Osteoblast (primary cell): ENCODE measurements at regions not wholly inside any gene's neighbourhood (a gene's known extent, or its start where the extent isn't known, plus 50 kb on each side); places are given as distances from the start of the nearest gene placed in this dataset.

Source experiments
- DNase-seq: peaks from one replicate; pipeline ENCODE4 v3.0.0; 2011; ENCODE audit warnings: low spot score, mixed read lengths; ENCODE audit not compliant: insufficient read length; ENCODE audit errors: missing footprints
- H2AFZ ChIP-seq: 2 replicates; pipeline ENCODE4 v1.6.0; 2011; ENCODE audit warnings: mild to moderate bottlenecking, low read length
- H3K27ac ChIP-seq: 2 replicates; pipeline ENCODE4 v1.5.1; 2011; ENCODE audit warnings: mild to moderate bottlenecking, low read depth, low read length, moderate library complexity
- H3K27me3 ChIP-seq: 2 replicates; pipeline ENCODE4 v1.6.0; 2012; ENCODE audit warnings: mild to moderate bottlenecking, control low read depth, inconsistent platforms, low read length, moderate library complexity; ENCODE audit not compliant: insufficient read depth
- H3K36me3 ChIP-seq: 2 replicates; pipeline ENCODE4 v1.5.1; 2011; ENCODE audit warnings: mild to moderate bottlenecking, low read length, control low read depth, moderate library complexity; ENCODE audit not compliant: insufficient read depth
- H3K4me1 ChIP-seq: 2 replicates; pipeline ENCODE4 v1.5.1; 2011; ENCODE audit warnings: mild to moderate bottlenecking, low read length, control low read depth, moderate library complexity; ENCODE audit not compliant: insufficient read depth
- H3K4me2 ChIP-seq: 2 replicates; pipeline ENCODE4 v1.6.0; 2011; ENCODE audit warnings: mild to moderate bottlenecking, low read length; ENCODE audit not compliant: insufficient read depth
- H3K4me3 ChIP-seq: fragments of 200-600 bp; sonication (generic); 3 replicates; pipeline ENCODE4 v1.5.1; 2012; ENCODE audit warnings: mild to moderate bottlenecking, low read length, inconsistent platforms; ENCODE audit not compliant: insufficient read depth
- H3K79me2 ChIP-seq: 2 replicates; pipeline ENCODE4 v1.6.0; 2012; ENCODE audit warnings: mild to moderate bottlenecking, low read length, control low read depth, inconsistent platforms; ENCODE audit not compliant: insufficient read depth
- H3K9me3 ChIP-seq: 2 replicates; pipeline ENCODE4 v1.5.1; 2011; ENCODE audit warnings: low read depth, low read length, control low read depth
- H4K20me1 ChIP-seq: 2 replicates; pipeline ENCODE4 v1.6.0; 2012; ENCODE audit warnings: mild to moderate bottlenecking, low read length, control low read depth; ENCODE audit not compliant: insufficient read depth
- TF ChIP-seq, protein P1 (sequence below): IDR thresholded peaks from 2 replicates; pipeline ENCODE4 v1.5.1; 2011; ENCODE audit warnings: mild to moderate bottlenecking, low read depth, low read length, moderate library complexity; ENCODE audit errors: extremely low read depth

DNA sequence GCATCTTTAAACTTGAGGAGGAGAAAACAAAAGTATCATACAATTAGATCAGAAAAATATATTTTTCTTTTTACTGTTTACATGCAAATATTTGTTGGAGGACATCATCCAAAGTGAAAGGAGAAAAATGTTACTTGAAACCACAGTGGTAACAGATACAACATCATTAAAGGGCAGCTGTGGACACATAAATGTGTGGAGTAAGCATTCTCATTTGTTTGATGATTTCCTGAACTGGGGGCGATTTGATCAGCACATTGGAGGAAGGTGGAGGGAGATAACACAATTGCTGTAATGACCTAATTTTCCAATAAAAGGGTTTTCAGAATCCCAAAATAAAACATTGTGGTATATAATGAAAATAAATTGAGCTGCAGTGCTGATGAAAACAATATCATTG lies 314.5 kb upstream of the HS3ST1 start:
- H3K79me2 ChIP-seq: no peaks in the 10 kb centered on the region
- H3K9me3 ChIP-seq: no peaks in the 10 kb centered on the region
- no peak for DNase-seq
- no peak overlapping the region for H3K4me3 ChIP-seq
- H3K4me2 ChIP-seq: peak overlapping the region; percentile 10
- no peak overlapping the region for H2AFZ ChIP-seq
- H4K20me1 ChIP-seq: no peaks in the 10 kb centered on the region
- H3K4me1 ChIP-seq: peaks cover 33% of the 10 kb centered on the region
- no peaks in the 10 kb centered on the region for H3K36me3 ChIP-seq
- TF ChIP-seq, protein P1, sequence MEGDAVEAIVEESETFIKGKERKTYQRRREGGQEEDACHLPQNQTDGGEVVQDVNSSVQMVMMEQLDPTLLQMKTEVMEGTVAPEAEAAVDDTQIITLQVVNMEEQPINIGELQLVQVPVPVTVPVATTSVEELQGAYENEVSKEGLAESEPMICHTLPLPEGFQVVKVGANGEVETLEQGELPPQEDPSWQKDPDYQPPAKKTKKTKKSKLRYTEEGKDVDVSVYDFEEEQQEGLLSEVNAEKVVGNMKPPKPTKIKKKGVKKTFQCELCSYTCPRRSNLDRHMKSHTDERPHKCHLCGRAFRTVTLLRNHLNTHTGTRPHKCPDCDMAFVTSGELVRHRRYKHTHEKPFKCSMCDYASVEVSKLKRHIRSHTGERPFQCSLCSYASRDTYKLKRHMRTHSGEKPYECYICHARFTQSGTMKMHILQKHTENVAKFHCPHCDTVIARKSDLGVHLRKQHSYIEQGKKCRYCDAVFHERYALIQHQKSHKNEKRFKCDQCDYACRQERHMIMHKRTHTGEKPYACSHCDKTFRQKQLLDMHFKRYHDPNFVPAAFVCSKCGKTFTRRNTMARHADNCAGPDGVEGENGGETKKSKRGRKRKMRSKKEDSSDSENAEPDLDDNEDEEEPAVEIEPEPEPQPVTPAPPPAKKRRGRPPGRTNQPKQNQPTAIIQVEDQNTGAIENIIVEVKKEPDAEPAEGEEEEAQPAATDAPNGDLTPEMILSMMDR: no peak
- no peaks in the 10 kb centered on the region for H3K27me3 ChIP-seq
- no peak overlapping the region for H3K27ac ChIP-seq

DNA sequence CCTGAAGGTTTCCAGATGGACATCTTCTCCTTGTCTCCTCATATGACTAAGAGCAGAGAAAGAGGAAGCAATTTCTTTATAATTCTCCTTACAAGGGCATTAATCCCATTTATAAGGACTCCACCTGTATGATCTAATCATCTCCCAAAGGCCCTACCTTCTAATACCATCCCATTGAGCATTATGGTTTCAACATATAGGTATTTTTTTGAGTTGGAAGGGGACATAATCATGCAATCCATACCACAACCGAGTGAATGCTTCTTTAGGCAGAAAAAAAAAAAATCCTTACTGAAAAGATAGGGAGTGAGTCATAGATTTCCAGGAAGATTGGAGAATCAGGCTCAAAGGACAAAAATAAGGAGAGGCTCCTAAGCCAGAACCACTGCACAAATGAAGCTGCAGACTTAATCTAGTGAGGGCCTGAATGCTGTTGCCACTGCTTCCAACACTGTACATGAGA lies 312.5 kb upstream of the HS3ST1 start:
- Histone ChIP-seq H3K9me3 (no peaks in the 10 kb centered on the region), H2AFZ (peak overlapping the region; percentile 58), H3K27ac (no peak overlapping the region), H3K4me2 (peak overlapping the region; percentile 29), H4K20me1 (no peaks in the 10 kb centered on the region), H3K4me3 (no peak overlapping the region), H3K27me3 (no peaks in the 10 kb centered on the region), H3K4me1 (peaks cover 25% of the 10 kb centered on the region), H3K79me2 (no peaks in the 10 kb centered on the region), H3K36me3 (no peaks in the 10 kb centered on the region)
- TF ChIP-seq, protein P1: no peak
- no peak for DNase-seq

DNA sequence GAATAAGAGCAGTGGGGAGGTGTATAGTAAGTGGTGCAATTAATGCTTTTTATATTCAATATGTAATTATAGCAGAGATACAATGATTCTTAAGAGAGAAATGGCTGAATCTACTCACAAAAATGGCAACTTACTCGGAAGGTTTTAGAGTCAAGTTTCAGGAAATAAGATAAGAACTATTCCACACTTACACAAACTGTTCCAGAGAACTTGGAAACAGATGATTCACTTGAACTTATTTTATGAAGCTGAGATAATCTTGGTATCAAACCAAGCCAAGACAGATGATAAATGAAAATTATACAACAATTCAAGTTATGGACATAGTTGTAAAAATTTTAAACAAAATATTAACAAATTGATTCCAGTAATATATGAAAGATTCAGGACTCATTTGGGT lies 311.3 kb upstream of the HS3ST1 start:
- H3K27me3 ChIP-seq: no peaks in the 10 kb centered on the region
- H3K27ac ChIP-seq: no peak overlapping the region
- peaks cover 25% of the 10 kb centered on the region for H3K4me1 ChIP-seq
- no peaks in the 10 kb centered on the region for H4K20me1 ChIP-seq
- no peak overlapping the region for H2AFZ ChIP-seq
- H3K36me3 ChIP-seq: no peaks in the 10 kb centered on the region
- H3K4me3 ChIP-seq: no peak overlapping the region
- H3K4me2 ChIP-seq: no peak overlapping the region
- TF ChIP-seq, protein P1: no peak
- no peaks in the 10 kb centered on the region for H3K9me3 ChIP-seq
- no peak for DNase-seq
- no peaks in the 10 kb centered on the region for H3K79me2 ChIP-seq

DNA sequence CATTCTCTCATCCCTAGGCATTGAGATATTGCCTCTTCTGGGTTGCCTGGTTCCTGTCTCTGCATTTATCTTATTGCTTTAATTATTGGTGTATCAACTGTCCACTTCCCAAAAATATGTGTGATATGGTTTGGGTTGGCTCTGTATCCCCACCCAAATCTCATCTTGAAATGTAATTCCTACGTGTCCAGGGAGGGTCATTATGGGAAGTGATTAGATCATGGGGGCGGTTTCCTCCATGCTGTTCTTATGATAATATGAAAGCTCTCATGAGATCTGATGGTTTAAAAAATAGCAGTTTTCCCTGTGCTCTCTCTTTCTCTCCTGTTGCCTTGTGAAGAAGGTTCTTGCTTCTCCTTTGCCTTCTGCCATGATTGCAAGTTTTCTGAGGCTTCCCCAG lies 308.3 kb upstream of the HS3ST1 start:
- no peak overlapping the region for H3K4me3 ChIP-seq
- no peak overlapping the region for H2AFZ ChIP-seq
- peaks cover 15% of the 10 kb centered on the region for H3K4me1 ChIP-seq
- no peak overlapping the region for H3K4me2 ChIP-seq
- no peaks in the 10 kb centered on the region for H4K20me1 ChIP-seq
- H3K27ac ChIP-seq: no peak overlapping the region
- H3K36me3 ChIP-seq: no peaks in the 10 kb centered on the region
- H3K79me2 ChIP-seq: no peaks in the 10 kb centered on the region
- DNase-seq: no peak
- H3K27me3 ChIP-seq: no peaks in the 10 kb centered on the region
- no peaks in the 10 kb centered on the region for H3K9me3 ChIP-seq
- TF ChIP-seq, protein P1: no peak
